GM18951 (cell line): ENCODE measurements at regions not wholly inside any gene's neighbourhood (a gene's known extent, or its start where the extent isn't known, plus 50 kb on each side); places are given as distances from the start of the nearest gene placed in this dataset.

Experiments
- POLR2A ChIP-seq: IDR thresholded peaks from 4 replicates; pipeline ENCODE4 v1.6.1; 2011; ENCODE audit warnings: mild to moderate bottlenecking; ENCODE audit not compliant: insufficient read length, insufficient read depth; ENCODE audit errors: extremely low read depth
- in situ Hi-C: fragments of 300-500 bp; cut with MboI; formaldehyde crosslinking; loops from one replicate; pipeline ENCODE4 v1.12.0; 2022; ENCODE audit warnings: low sequenced_read_pairs, mixed read lengths, inconsistent platforms; ENCODE audit not compliant: unreplicated experiment

GRCh38 chr6:14706378-14706929, 539.4 kb upstream of the JARID2 start:
- TF ChIP-seq POLR2A: no peak
- in situ Hi-C loops: no loop called here

GRCh38 chr6:14707276-14707675, 538.6 kb upstream of the JARID2 start:
- no peak for TF ChIP-seq POLR2A
- in situ Hi-C loops: no loop called here

- no peak for TF ChIP-seq POLR2A
- in situ Hi-C loops: no loop called here
These were observed 537.9 kb upstream of the JARID2 start for GRCh38 chr6:14707971-14708465.

GRCh38 chr6:14709066-14709670, 536.7 kb upstream of the JARID2 start:
- in situ Hi-C loops: no loop called here
- no peak for TF ChIP-seq POLR2A

GRCh38 chr6:14709900-14710299, 536.0 kb upstream of the JARID2 start:
- in situ Hi-C loops: no loop called here
- TF ChIP-seq POLR2A: no peak

- in situ Hi-C loops: no loop called here
- TF ChIP-seq POLR2A: no peak
These were observed 535.4 kb upstream of the JARID2 start for GRCh38 chr6:14710421-14710820.

GRCh38 chr6:14711056-14711703, 534.7 kb upstream of the JARID2 start:
- in situ Hi-C loops: no loop called here

GRCh38 chr6:14711704-14712379, 534.0 kb upstream of the JARID2 start:
- no peak for TF ChIP-seq POLR2A
- in situ Hi-C loops: no loop called here

More at GRCh38 chr6:14711056-14711703, 534.7 kb upstream of the JARID2 start:
- no peak for TF ChIP-seq POLR2A

- in situ Hi-C loops: no loop called here
- TF ChIP-seq POLR2A: no peak
These were observed 532.6 kb upstream of the JARID2 start for GRCh38 chr6:14713008-14713960.

- in situ Hi-C loops: no loop called here
These were observed 531.8 kb upstream of the JARID2 start for GRCh38 chr6:14713966-14714631.

GRCh38 chr6:14715076-14715475, 530.8 kb upstream of the JARID2 start:
- no peak for TF ChIP-seq POLR2A
- in situ Hi-C loops: no loop called here

More at GRCh38 chr6:14713966-14714631, 531.8 kb upstream of the JARID2 start:
- TF ChIP-seq POLR2A: no peak
